ENCODE measurements at regions not wholly inside any gene's neighbourhood (a gene's known extent, or its start where the extent isn't known, plus 50 kb on each side); places are given as distances from the start of the nearest gene placed in this dataset.

DNA sequence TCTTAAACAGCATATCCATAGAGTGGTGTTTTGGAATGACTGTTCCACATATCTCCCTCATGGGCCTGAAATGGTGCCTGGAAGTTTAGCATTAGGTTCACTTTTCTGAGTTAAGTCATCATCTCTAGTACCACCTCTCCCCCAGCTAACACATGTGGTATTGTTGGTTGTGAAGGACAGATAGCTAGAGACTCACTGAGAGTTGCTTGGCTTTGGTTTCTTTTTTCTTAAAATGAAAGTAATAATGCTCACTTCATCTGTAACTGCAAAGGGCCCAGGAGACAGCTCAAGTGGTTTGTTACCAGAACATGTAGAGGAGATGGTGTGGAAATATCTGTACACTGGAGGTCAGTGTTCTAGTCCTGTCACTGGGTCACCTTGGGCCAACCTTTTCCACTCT is 90.9 kb downstream of the EFNB1 start:
- TF ChIP-seq, protein P1, sequence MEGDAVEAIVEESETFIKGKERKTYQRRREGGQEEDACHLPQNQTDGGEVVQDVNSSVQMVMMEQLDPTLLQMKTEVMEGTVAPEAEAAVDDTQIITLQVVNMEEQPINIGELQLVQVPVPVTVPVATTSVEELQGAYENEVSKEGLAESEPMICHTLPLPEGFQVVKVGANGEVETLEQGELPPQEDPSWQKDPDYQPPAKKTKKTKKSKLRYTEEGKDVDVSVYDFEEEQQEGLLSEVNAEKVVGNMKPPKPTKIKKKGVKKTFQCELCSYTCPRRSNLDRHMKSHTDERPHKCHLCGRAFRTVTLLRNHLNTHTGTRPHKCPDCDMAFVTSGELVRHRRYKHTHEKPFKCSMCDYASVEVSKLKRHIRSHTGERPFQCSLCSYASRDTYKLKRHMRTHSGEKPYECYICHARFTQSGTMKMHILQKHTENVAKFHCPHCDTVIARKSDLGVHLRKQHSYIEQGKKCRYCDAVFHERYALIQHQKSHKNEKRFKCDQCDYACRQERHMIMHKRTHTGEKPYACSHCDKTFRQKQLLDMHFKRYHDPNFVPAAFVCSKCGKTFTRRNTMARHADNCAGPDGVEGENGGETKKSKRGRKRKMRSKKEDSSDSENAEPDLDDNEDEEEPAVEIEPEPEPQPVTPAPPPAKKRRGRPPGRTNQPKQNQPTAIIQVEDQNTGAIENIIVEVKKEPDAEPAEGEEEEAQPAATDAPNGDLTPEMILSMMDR (IDR thresholded peaks at IDR 0.05) = no peak
- ChIA-PET CTCF (no interaction called here), POLR2A (no interaction called here)
- no peak for ATAC-seq (ENCODE audit: low read depth)
- no peak overlapping the region for H3K27ac Mint-ChIP-seq
- H3K9me3 Mint-ChIP-seq = no peaks in the 10 kb centered on the region
- no peaks in the 10 kb centered on the region for H3K36me3 Mint-ChIP-seq (ENCODE audit: low read depth)
- no peak overlapping the region for H3K4me3 Mint-ChIP-seq
- H3K27me3 Mint-ChIP-seq = no peaks in the 10 kb centered on the region
- intact Hi-C loops (cut with micrococcal nuclease) = no loop called here
- H3K4me1 Mint-ChIP-seq = no peaks in the 10 kb centered on the region
- no peak for DNase-seq

GRCh38 chrX:68918202-68918601 is 89.4 kb downstream of the EFNB1 start:
- Mint-ChIP-seq H3K27ac (no peak overlapping the region), H3K27me3 (peaks cover 5% of the 10 kb centered on the region), H3K9me3 (no peaks in the 10 kb centered on the region), H3K4me3 (no peak overlapping the region), H3K36me3 (ENCODE audit: low read depth) (no peaks in the 10 kb centered on the region), H3K4me1 (no peaks in the 10 kb centered on the region)
- DNase-seq (no peak), ATAC-seq (ENCODE audit: low read depth) (no peak)
- TF ChIP-seq, protein P1 (IDR thresholded peaks at IDR 0.05) = no peak
- ChIA-PET POLR2A (no interaction called here), CTCF (no interaction called here)
- intact Hi-C loops (cut with micrococcal nuclease) = no loop called here

GRCh38 chrX:68917799-68918198 is 89.0 kb downstream of the EFNB1 start:
- ATAC-seq (ENCODE audit: low read depth) (no peak), DNase-seq (no peak)
- Mint-ChIP-seq H3K27ac (no peak overlapping the region), H3K4me1 (no peaks in the 10 kb centered on the region), H3K4me3 (no peak overlapping the region), H3K36me3 (ENCODE audit: low read depth) (no peaks in the 10 kb centered on the region), H3K27me3 (peaks cover 5% of the 10 kb centered on the region), H3K9me3 (no peaks in the 10 kb centered on the region)
- ChIA-PET CTCF (no interaction called here), POLR2A (no interaction called here)
- TF ChIP-seq, protein P1 (IDR thresholded peaks at IDR 0.05) = no peak
- intact Hi-C loops (cut with micrococcal nuclease) = no loop called here

DNA sequence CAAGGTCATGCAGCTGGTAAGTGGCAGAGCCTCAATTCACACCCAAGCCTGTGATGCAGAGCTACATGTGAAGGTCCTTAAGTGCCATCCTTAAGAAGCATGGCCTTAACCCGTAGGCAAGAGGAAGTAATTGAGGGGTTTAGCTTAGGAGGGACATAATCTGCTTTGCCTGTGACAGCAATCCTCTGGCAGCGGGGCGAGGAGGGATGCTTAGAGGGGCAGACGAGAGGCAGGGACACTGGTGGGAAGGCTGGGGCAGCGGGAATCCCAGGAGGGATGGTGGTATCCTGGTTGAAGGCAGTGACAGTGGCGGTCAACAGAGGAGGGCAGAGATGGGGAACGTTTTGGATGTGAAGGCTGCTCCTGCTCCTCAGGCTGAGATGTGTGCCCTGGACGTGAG is 88.1 kb downstream of the EFNB1 start:
- CTCF ChIA-PET = interaction anchor here (0.7 kb wide), 1 partner anchor 274 kb away, joined by 3 read pairs; no protein-coding TSS in a partner anchor
- POLR2A ChIA-PET = no interaction called here
- H3K4me3 Mint-ChIP-seq = no peak overlapping the region
- ATAC-seq (ENCODE audit: low read depth) (no peak), DNase-seq (no peak)
- TF ChIP-seq, protein P1 (IDR thresholded peaks at IDR 0.05) = no peak
- H3K27ac Mint-ChIP-seq = no peak overlapping the region
- H3K9me3 Mint-ChIP-seq = no peaks in the 10 kb centered on the region
- H3K27me3 Mint-ChIP-seq = peaks cover 5% of the 10 kb centered on the region
- no peaks in the 10 kb centered on the region for H3K4me1 Mint-ChIP-seq
- intact Hi-C loops (cut with micrococcal nuclease) = no loop called here
- H3K36me3 Mint-ChIP-seq (ENCODE audit: low read depth) = no peaks in the 10 kb centered on the region

GRCh38 chrX:68915778-68916177 is 87.0 kb downstream of the EFNB1 start:
- Mint-ChIP-seq H3K36me3 (ENCODE audit: low read depth) (no peaks in the 10 kb centered on the region), H3K4me3 (no peak overlapping the region), H3K4me1 (no peaks in the 10 kb centered on the region), H3K27me3 (peaks cover 5% of the 10 kb centered on the region), H3K27ac (no peak overlapping the region), H3K9me3 (no peaks in the 10 kb centered on the region)
- intact Hi-C loops (cut with micrococcal nuclease) = no loop called here
- CTCF ChIA-PET = no interaction called here
- ATAC-seq (ENCODE audit: low read depth) (no peak), DNase-seq (no peak)
- TF ChIP-seq, protein P1 (IDR thresholded peaks at IDR 0.05) = no peak
- POLR2A ChIA-PET = no interaction called here

All from activated B cell treated with CpG ODN at 0.5 μM for 24 hours (primary cell).